Activated CD4-positive, alpha-beta memory T cell treated with anti-CD3 and anti-CD28 coated beads for 36 hours (primary cell): ENCODE measurements at regions not wholly inside any gene's neighbourhood (a gene's known extent, or its start where the extent isn't known, plus 50 kb on each side); places are given as distances from the start of the nearest gene placed in this dataset.

Experiments
- CTCF ChIA-PET: fragments of 350-600 bp; sonication (Branson Sonifier 250); formaldehyde crosslinking; loops from one replicate; lab custom pipeline; 2021; ENCODE audit warnings: antibody characterized with exemption, inconsistent platforms; lab: Charles Lee
- POLR2A ChIA-PET: fragments of 350-600 bp; sonication (Branson Sonifier 250); formaldehyde crosslinking; loops from one replicate; lab custom pipeline; 2021; ENCODE audit warnings: antibody characterized with exemption; lab: Charles Lee
- DNase-seq: peaks from one replicate; pipeline ENCODE4 v3.0.0-alpha.2; 2020
- H3K27ac Mint-ChIP-seq: one replicate; pipeline ENCODE4 v1.8.0; 2021; ENCODE audit warnings: mixed read lengths
- H3K27me3 Mint-ChIP-seq: one replicate; pipeline ENCODE4 v1.8.0; 2021; ENCODE audit warnings: mixed read lengths
- H3K36me3 Mint-ChIP-seq: one replicate; pipeline ENCODE4 v1.8.0; 2021; ENCODE audit warnings: mixed read lengths
- H3K4me1 Mint-ChIP-seq: one replicate; pipeline ENCODE4 v1.8.0; 2021; ENCODE audit warnings: low read depth, mixed read lengths
- H3K4me3 Mint-ChIP-seq: one replicate; pipeline ENCODE4 v1.8.0; 2021; ENCODE audit warnings: mild to moderate bottlenecking, mixed read lengths
- H3K9me3 Mint-ChIP-seq: one replicate; pipeline ENCODE4 v1.8.0; 2021; ENCODE audit warnings: mixed read lengths
- intact Hi-C: fragments of 100-400 bp; cut with micrococcal nuclease; formaldehyde crosslinking; loops from one replicate; pipeline ENCODE4 v1.15.1; 2023

GRCh38 chr6:165821754-165822153, 158.7 kb upstream of the PDE10A start:
- DNase-seq, result no peak
- no peak overlapping the region for H3K4me3 Mint-ChIP-seq
- H3K4me1 Mint-ChIP-seq, result no peaks in the 10 kb centered on the region
- ChIA-PET POLR2A (no interaction called here), CTCF (no interaction called here)
- no peaks in the 10 kb centered on the region for H3K36me3 Mint-ChIP-seq
- no peaks in the 10 kb centered on the region for H3K9me3 Mint-ChIP-seq
- H3K27ac Mint-ChIP-seq, result no peak overlapping the region
- intact Hi-C loops, result no loop called here
- H3K27me3 Mint-ChIP-seq, result peaks cover 19% of the 10 kb centered on the region

GRCh38 chr6:165820934-165821333, 157.9 kb upstream of the PDE10A start:
- H3K4me3 Mint-ChIP-seq, result no peak overlapping the region

DNA sequence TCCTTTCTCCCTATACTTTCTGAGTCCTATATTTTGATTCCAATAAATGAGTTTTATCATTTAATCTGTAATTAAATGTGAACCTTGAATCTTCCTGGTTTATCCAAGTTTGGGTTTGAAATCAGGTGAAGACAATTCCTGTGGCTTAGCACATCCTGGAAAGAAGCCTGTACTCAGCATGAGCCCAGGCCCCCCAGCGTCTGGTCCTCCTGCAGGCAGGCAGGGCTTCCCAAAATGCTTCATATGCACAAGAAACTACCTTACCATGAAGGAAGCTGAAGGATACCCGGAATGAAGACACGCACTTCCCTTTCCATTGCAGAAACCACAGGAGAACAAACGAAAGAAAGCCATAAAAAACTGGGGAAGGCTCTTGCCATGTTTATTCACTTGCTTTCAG, 157.4 kb upstream of the PDE10A start:
- intact Hi-C loops, result no loop called here
- Mint-ChIP-seq H3K36me3 (no peaks in the 10 kb centered on the region), H3K9me3 (no peaks in the 10 kb centered on the region), H3K4me1 (no peaks in the 10 kb centered on the region), H3K27ac (no peak overlapping the region), H3K4me3 (no peak overlapping the region), H3K27me3 (peaks cover 17% of the 10 kb centered on the region)
- CTCF ChIA-PET, result no interaction called here
- POLR2A ChIA-PET, result no interaction called here
- no peak for DNase-seq

More at GRCh38 chr6:165820934-165821333, 157.9 kb upstream of the PDE10A start:
- Mint-ChIP-seq H3K4me1 (no peaks in the 10 kb centered on the region), H3K27ac (no peak overlapping the region), H3K9me3 (no peaks in the 10 kb centered on the region), H3K36me3 (no peaks in the 10 kb centered on the region), H3K27me3 (peaks cover 16% of the 10 kb centered on the region)
- no peak for DNase-seq
- intact Hi-C loops, result no loop called here
- POLR2A ChIA-PET, result no interaction called here
- CTCF ChIA-PET, result no interaction called here

GRCh38 chr6:165819394-165819793, 156.4 kb upstream of the PDE10A start:
- Mint-ChIP-seq H3K27ac (no peak overlapping the region), H3K4me3 (no peak overlapping the region), H3K27me3 (peaks cover 21% of the 10 kb centered on the region), H3K9me3 (no peaks in the 10 kb centered on the region), H3K4me1 (no peaks in the 10 kb centered on the region), H3K36me3 (no peaks in the 10 kb centered on the region)
- CTCF ChIA-PET, result no interaction called here
- POLR2A ChIA-PET, result no interaction called here
- intact Hi-C loops, result no loop called here
- no peak for DNase-seq

GRCh38 chr6:165818200-165818599, 155.2 kb upstream of the PDE10A start:
- Mint-ChIP-seq H3K9me3 (no peaks in the 10 kb centered on the region), H3K4me1 (no peaks in the 10 kb centered on the region), H3K27me3 (peaks cover 21% of the 10 kb centered on the region), H3K36me3 (no peaks in the 10 kb centered on the region), H3K4me3 (no peak overlapping the region), H3K27ac (no peak overlapping the region)
- ChIA-PET POLR2A (no interaction called here), CTCF (no interaction called here)
- intact Hi-C loops, result no loop called here
- DNase-seq, result no peak

- intact Hi-C loops, result no loop called here
- Mint-ChIP-seq H3K36me3 (no peaks in the 10 kb centered on the region), H3K27me3 (peaks cover 21% of the 10 kb centered on the region), H3K27ac (no peak overlapping the region), H3K9me3 (no peaks in the 10 kb centered on the region), H3K4me1 (no peaks in the 10 kb centered on the region), H3K4me3 (no peak overlapping the region)
- POLR2A ChIA-PET, result no interaction called here
- DNase-seq, result no peak
- CTCF ChIA-PET, result no interaction called here
Measured at GRCh38 chr6:165817771-165818170, 154.7 kb upstream of the PDE10A start.

DNA sequence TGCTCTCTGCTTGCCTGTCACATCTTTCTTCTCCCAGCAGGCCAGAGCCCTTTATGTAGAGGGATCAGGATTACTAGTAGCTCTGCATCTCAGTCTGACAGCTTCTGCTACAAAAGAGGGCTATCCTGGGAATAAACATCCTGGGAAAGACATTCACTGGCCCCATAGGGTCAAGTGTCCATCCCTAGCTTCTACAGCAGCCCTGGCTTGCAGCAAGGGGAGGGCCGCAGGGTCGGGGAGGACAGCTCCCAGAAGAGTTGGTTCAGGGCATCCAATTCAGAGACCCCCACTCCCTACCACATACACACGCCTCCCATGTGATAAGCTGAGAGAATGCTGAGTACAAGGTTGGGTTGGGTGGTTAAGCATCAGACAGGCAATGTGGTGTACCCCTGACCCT, 154.1 kb upstream of the PDE10A start:
- ChIA-PET POLR2A (no interaction called here), CTCF (no interaction called here)
- DNase-seq, result no peak
- no peaks in the 10 kb centered on the region for H3K36me3 Mint-ChIP-seq
- no peak overlapping the region for H3K4me3 Mint-ChIP-seq
- no peaks in the 10 kb centered on the region for H3K4me1 Mint-ChIP-seq
- intact Hi-C loops, result no loop called here
- peaks cover 21% of the 10 kb centered on the region for H3K27me3 Mint-ChIP-seq
- no peak overlapping the region for H3K27ac Mint-ChIP-seq
- H3K9me3 Mint-ChIP-seq, result no peaks in the 10 kb centered on the region

DNA sequence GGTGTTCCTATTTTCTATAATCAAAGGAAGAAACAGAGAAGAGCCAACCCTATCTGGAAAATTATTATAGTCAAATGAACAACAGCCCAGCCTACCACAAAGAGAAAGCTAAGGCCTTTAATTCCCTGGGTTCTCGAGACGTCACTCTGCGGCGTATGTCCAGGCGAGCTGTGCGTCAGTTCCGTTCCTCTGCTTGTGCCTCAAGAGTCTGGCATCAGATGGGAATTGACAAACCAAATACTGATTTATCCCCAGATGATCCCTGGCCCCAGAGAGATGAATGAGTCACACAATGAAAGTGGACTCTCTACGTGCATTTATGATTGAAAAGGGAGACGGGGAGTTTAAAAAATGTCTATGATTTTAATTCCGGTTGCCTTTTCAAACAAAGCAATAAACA, 151.6 kb upstream of the PDE10A start:
- Mint-ChIP-seq H3K27me3 (peaks cover 21% of the 10 kb centered on the region), H3K36me3 (no peaks in the 10 kb centered on the region), H3K9me3 (peaks cover 3% of the 10 kb centered on the region), H3K4me1 (no peaks in the 10 kb centered on the region), H3K27ac (no peak overlapping the region), H3K4me3 (no peak overlapping the region)
- intact Hi-C loops, result no loop called here
- POLR2A ChIA-PET, result no interaction called here
- DNase-seq, result no peak
- CTCF ChIA-PET, result no interaction called here

GRCh38 chr6:165811512-165811911, 148.5 kb upstream of the PDE10A start:
- H3K4me1 Mint-ChIP-seq, result no peaks in the 10 kb centered on the region
- ChIA-PET CTCF (no interaction called here), POLR2A (no interaction called here)
- no peak for DNase-seq
- H3K4me3 Mint-ChIP-seq, result no peak overlapping the region
- H3K36me3 Mint-ChIP-seq, result no peaks in the 10 kb centered on the region
- H3K27me3 Mint-ChIP-seq, result peaks cover 5% of the 10 kb centered on the region
- H3K27ac Mint-ChIP-seq, result no peak overlapping the region
- intact Hi-C loops, result no loop called here
- H3K9me3 Mint-ChIP-seq, result peaks cover 9% of the 10 kb centered on the region

- DNase-seq, result no peak
- H3K36me3 Mint-ChIP-seq, result no peaks in the 10 kb centered on the region
- no peaks in the 10 kb centered on the region for H3K4me1 Mint-ChIP-seq
- peaks cover 9% of the 10 kb centered on the region for H3K9me3 Mint-ChIP-seq
- no peak overlapping the region for H3K27ac Mint-ChIP-seq
- H3K4me3 Mint-ChIP-seq, result no peak overlapping the region
- ChIA-PET CTCF (no interaction called here), POLR2A (no interaction called here)
- peaks cover 12% of the 10 kb centered on the region for H3K27me3 Mint-ChIP-seq
- intact Hi-C loops, result no loop called here
Measured at GRCh38 chr6:165808021-165808420, 145.0 kb upstream of the PDE10A start.

GRCh38 chr6:165807249-165807960, 144.4 kb upstream of the PDE10A start:
- intact Hi-C loops, result no loop called here
- no peak for DNase-seq
- H3K4me1 Mint-ChIP-seq, result no peaks in the 10 kb centered on the region
- H3K4me3 Mint-ChIP-seq, result no peak overlapping the region
- H3K9me3 Mint-ChIP-seq, result peaks cover 9% of the 10 kb centered on the region
- H3K27ac Mint-ChIP-seq, result no peak overlapping the region
- ChIA-PET CTCF (no interaction called here), POLR2A (no interaction called here)
- H3K27me3 Mint-ChIP-seq, result peaks cover 12% of the 10 kb centered on the region
- no peaks in the 10 kb centered on the region for H3K36me3 Mint-ChIP-seq

- intact Hi-C loops, result no loop called here
- H3K27me3 Mint-ChIP-seq, result peaks cover 12% of the 10 kb centered on the region
- H3K27ac Mint-ChIP-seq, result no peak overlapping the region
- no peak overlapping the region for H3K4me3 Mint-ChIP-seq
- ChIA-PET POLR2A (interaction anchor here (0.6 kb wide), 1 partner anchor 166 kb away, joined by 3 read pairs; no protein-coding TSS in a partner anchor), CTCF (no interaction called here)
- no peaks in the 10 kb centered on the region for H3K4me1 Mint-ChIP-seq
- peaks cover 9% of the 10 kb centered on the region for H3K9me3 Mint-ChIP-seq
- no peaks in the 10 kb centered on the region for H3K36me3 Mint-ChIP-seq
- no peak for DNase-seq
Measured at GRCh38 chr6:165806126-165806810, 143.2 kb upstream of the PDE10A start.

- ChIA-PET POLR2A (no interaction called here), CTCF (no interaction called here)
- intact Hi-C loops, result no loop called here
- Mint-ChIP-seq H3K9me3 (peaks cover 9% of the 10 kb centered on the region), H3K36me3 (no peaks in the 10 kb centered on the region), H3K4me3 (no peak overlapping the region), H3K27me3 (peaks cover 12% of the 10 kb centered on the region), H3K4me1 (no peaks in the 10 kb centered on the region), H3K27ac (no peak overlapping the region)
- DNase-seq, result no peak
Measured at GRCh38 chr6:165805636-165806035, 142.6 kb upstream of the PDE10A start.
